Keratinocyte (primary cell): ENCODE measurements at regions not wholly inside any gene's neighbourhood (a gene's known extent, or its start where the extent isn't known, plus 50 kb on each side); places are given as distances from the start of the nearest gene placed in this dataset.

Experiments
- CTCF ChIP-seq, 3 experiments: IDR thresholded peaks in 1 of 3; conservative IDR thresholded peaks in 1 of 3; optimal IDR thresholded peaks in 1 of 3; 2 replicates in 2 of 3; 3 replicates in 1 of 3; pipeline versions ENCODE3 to v1.5.1; 2011; ENCODE audit warnings: low read length in 3 of 3, mild to moderate bottlenecking in 3 of 3, moderate library complexity in 2 of 3, control low read depth in 1 of 3, inconsistent platforms in 1 of 3; ENCODE audit not compliant: insufficient read depth in 2 of 3; ENCODE audit errors: extremely low read depth in 1 of 3
- EZH2 ChIP-seq: IDR thresholded peaks from one replicate; pipeline ENCODE4 v1.6.1; 2012; ENCODE audit warnings: inconsistent platforms, mild to moderate bottlenecking, low read length, moderate library complexity

- TF ChIP-seq CTCF (optimal IDR thresholded peaks at IDR 0.05 in 1 of 3, IDR thresholded peaks at IDR 0.05 in 1 of 3, conservative IDR thresholded peaks at IDR 0.05 in 1 of 3; ENCODE audit: extremely low read depth in 1 of 3, insufficient read depth in 2 of 3, low read length in 3 of 3) (no peak), EZH2 (no peak)
Measured at GRCh38 chr10:34904191-34904590, 89.1 kb upstream of the PARD3 start.
